HL-60 (cell line): ENCODE measurements at regions not wholly inside any gene's neighbourhood (a gene's known extent, or its start where the extent isn't known, plus 50 kb on each side); places are given as distances from the start of the nearest gene placed in this dataset.

ENCODE experiments used
- CTCF ChIP-seq: IDR thresholded peaks from one replicate; pipeline ENCODE4 v1.5.1; 2011; ENCODE audit warnings: low read length, control low read depth, inconsistent platforms; ENCODE audit not compliant: insufficient read depth
- GABPA ChIP-seq: IDR thresholded peaks from 2 replicates; pipeline ENCODE4 v1.6.1; 2012; ENCODE audit warnings: low read depth
- POLR2AphosphoS5 ChIP-seq: IDR thresholded peaks from 2 replicates; pipeline ENCODE4 v1.6.1; 2012; ENCODE audit warnings: low read depth
- REST ChIP-seq: IDR thresholded peaks from 2 replicates; pipeline ENCODE4 v1.6.1; 2012; ENCODE audit warnings: low read depth; ENCODE audit not compliant: insufficient replicate concordance

GRCh38 chr17:77828749-77829539 is 129.6 kb upstream of the TNRC6C start:
- TF ChIP-seq CTCF (no peak), POLR2AphosphoS5 (no peak), GABPA (no peak), REST (no peak)
